ENCODE measurements at regions not wholly inside any gene's neighbourhood (a gene's known extent, or its start where the extent isn't known, plus 50 kb on each side); places are given as distances from the start of the nearest gene placed in this dataset.

DNA sequence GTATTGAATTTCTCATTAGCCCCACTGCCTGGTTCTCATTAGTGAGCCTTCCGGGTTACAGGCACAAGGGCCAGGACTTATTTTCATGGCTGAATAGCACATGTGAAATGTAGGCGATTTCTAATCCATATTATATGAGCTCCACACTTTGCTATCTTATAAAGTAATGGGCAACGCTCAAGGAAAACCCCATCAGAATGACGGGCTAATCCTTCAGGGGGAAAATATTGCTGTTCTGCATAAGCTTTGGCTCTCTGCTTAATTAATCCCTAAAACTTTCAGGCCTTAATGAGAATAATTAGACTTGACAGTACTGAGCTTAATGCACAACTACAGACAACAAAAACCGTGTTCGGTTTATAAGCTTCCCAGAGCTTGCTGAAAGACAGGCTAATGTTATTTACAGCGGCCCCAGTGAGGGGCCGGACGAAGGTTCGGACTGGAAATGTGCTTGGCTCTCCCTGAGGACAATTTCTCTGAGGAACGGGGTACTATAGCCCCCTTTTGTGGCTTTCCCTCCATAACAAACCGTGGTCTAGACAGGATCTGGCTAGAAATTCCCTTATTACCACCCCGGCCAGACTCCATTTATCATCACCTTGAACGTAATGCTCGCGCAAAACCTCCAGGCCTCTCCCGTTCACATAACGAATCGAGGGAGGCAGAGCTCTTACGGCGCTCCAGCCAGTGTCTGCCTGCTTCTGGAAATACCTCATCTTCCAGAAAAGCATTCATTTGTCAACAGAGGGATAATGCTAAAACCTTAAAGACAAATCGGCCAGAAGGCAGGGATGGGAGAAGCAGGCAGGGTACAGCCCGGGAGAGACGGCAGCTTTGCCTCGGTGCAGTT is 164.5 kb downstream of the CD83 start:
- no peak for TF ChIP-seq POLR2A (IDR thresholded peaks at IDR 0.05)
- TF ChIP-seq, protein P1, sequence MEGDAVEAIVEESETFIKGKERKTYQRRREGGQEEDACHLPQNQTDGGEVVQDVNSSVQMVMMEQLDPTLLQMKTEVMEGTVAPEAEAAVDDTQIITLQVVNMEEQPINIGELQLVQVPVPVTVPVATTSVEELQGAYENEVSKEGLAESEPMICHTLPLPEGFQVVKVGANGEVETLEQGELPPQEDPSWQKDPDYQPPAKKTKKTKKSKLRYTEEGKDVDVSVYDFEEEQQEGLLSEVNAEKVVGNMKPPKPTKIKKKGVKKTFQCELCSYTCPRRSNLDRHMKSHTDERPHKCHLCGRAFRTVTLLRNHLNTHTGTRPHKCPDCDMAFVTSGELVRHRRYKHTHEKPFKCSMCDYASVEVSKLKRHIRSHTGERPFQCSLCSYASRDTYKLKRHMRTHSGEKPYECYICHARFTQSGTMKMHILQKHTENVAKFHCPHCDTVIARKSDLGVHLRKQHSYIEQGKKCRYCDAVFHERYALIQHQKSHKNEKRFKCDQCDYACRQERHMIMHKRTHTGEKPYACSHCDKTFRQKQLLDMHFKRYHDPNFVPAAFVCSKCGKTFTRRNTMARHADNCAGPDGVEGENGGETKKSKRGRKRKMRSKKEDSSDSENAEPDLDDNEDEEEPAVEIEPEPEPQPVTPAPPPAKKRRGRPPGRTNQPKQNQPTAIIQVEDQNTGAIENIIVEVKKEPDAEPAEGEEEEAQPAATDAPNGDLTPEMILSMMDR (IDR thresholded peaks at IDR 0.05): no peak

All from body of pancreas (tissue), 4 donors.